DOHH2 (cell line): ENCODE measurements at regions not wholly inside any gene's neighbourhood (a gene's known extent, or its start where the extent isn't known, plus 50 kb on each side); places are given as distances from the start of the nearest gene placed in this dataset.

Experiments
- H3F3A ChIP-seq: fragments of 200-600 bp; sonication (generic), shearing (Covaris generic); 2 replicates; pipeline ENCODE4 v1.6.0; 2016; ENCODE audit warnings: antibody characterized with exemption, mild to moderate bottlenecking; ENCODE audit not compliant: control insufficient read depth, insufficient read depth
- H3K27ac ChIP-seq: fragments of 200-600 bp; sonication (generic); 2 replicates; pipeline ENCODE4 v1.5.1; 2014; ENCODE audit warnings: low read depth, mild to moderate bottlenecking, low read length, moderate library complexity
- H3K27me3 ChIP-seq: fragments of 200-600 bp; sonication (generic); 2 replicates; pipeline ENCODE4 v1.6.1; 2014; ENCODE audit warnings: mild to moderate bottlenecking, low read length, mixed read lengths; ENCODE audit not compliant: control insufficient read depth
- H3K36me3 ChIP-seq: fragments of 200-600 bp; sonication (generic); 2 replicates; pipeline ENCODE4 v1.6.1; 2014; ENCODE audit warnings: mild to moderate bottlenecking, low read length, moderate library complexity, mixed read lengths; ENCODE audit not compliant: control insufficient read depth
- H3K4me1 ChIP-seq: fragments of 200-600 bp; sonication (generic); 2 replicates; pipeline ENCODE4 v1.6.1; 2014; ENCODE audit warnings: mild to moderate bottlenecking, low read length, mixed read lengths; ENCODE audit not compliant: control insufficient read depth
- H3K4me2 ChIP-seq: fragments of 200-600 bp; sonication (generic); 2 replicates; pipeline ENCODE4 v1.6.0; 2014; ENCODE audit warnings: mild to moderate bottlenecking, low read length, moderate library complexity
- H3K4me3 ChIP-seq: fragments of 200-600 bp; sonication (generic); 2 replicates; pipeline ENCODE4 v1.5.1; 2014; ENCODE audit warnings: mild to moderate bottlenecking, low read length, mixed read lengths
- H3K79me2 ChIP-seq: fragments of 200-600 bp; sonication (generic); 2 replicates; pipeline ENCODE4 v1.6.1; 2014; ENCODE audit warnings: mild to moderate bottlenecking, low read length, mixed read lengths; ENCODE audit not compliant: control insufficient read depth
- H3K9me2 ChIP-seq: fragments of 200-600 bp; sonication (generic); replicated peaks from 2 replicates; pipeline ENCODE4 v1.6.1; 2014; ENCODE audit warnings: mild to moderate bottlenecking, low read length, mixed read lengths; ENCODE audit not compliant: control insufficient read depth
- H3K9me3 ChIP-seq: fragments of 200-600 bp; sonication (generic); 2 replicates; pipeline ENCODE4 v1.6.1; 2014; ENCODE audit warnings: antibody characterized with exemption, low read length, mixed read lengths; ENCODE audit not compliant: control insufficient read depth, insufficient read depth
- H4K20me1 ChIP-seq: fragments of 200-600 bp; sonication (generic); 2 replicates; pipeline ENCODE4 v1.6.0; 2014; ENCODE audit warnings: low read depth, mild to moderate bottlenecking, antibody characterized with exemption, low read length, moderate library complexity; ENCODE audit not compliant: control insufficient read depth, insufficient read depth
- CTCF ChIP-seq: fragments of 200-600 bp; sonication (generic); IDR thresholded peaks from one replicate; pipeline ENCODE4 v1.5.1; 2014; ENCODE audit warnings: antibody characterized with exemption, mild to moderate bottlenecking, low read depth, low read length; ENCODE audit not compliant: poor library complexity, severe bottlenecking
- EZH2phosphoT487 ChIP-seq: fragments of 200-600 bp; sonication (generic); IDR thresholded peaks from 2 replicates; pipeline ENCODE4 v1.6.1; 2017; ENCODE audit warnings: borderline replicate concordance, mild to moderate bottlenecking, antibody characterized with exemption, low read length, moderate library complexity, mixed read lengths

- Histone ChIP-seq H3K27ac (no peak overlapping the region), H3K4me3 (no peak overlapping the region), H3K9me2 (no peaks in the 10 kb centered on the region), H4K20me1 (no peaks in the 10 kb centered on the region), H3K36me3 (no peaks in the 10 kb centered on the region), H3K4me1 (no peaks in the 10 kb centered on the region), H3K4me2 (no peak overlapping the region), H3K27me3 (no peaks in the 10 kb centered on the region), H3K9me3 (no peaks in the 10 kb centered on the region), H3K79me2 (no peaks in the 10 kb centered on the region), H3F3A (no peaks in the 10 kb centered on the region)
- TF ChIP-seq EZH2phosphoT487: no peak
- no peak for TF ChIP-seq CTCF
These were observed 548.7 kb upstream of the MAP3K7 start for GRCh38 chr6:91135406-91136103.

GRCh38 chr6:91132461-91132860 is 545.6 kb upstream of the MAP3K7 start:
- H4K20me1 ChIP-seq: no peaks in the 10 kb centered on the region
- H3K79me2 ChIP-seq: no peaks in the 10 kb centered on the region
- H3K27ac ChIP-seq: no peak overlapping the region
- no peaks in the 10 kb centered on the region for H3K4me1 ChIP-seq
- no peaks in the 10 kb centered on the region for H3K36me3 ChIP-seq
- no peaks in the 10 kb centered on the region for H3K9me2 ChIP-seq
- H3F3A ChIP-seq: no peaks in the 10 kb centered on the region
- H3K4me2 ChIP-seq: no peak overlapping the region
- TF ChIP-seq EZH2phosphoT487: no peak
- no peak for TF ChIP-seq CTCF
- H3K9me3 ChIP-seq: no peaks in the 10 kb centered on the region
- no peaks in the 10 kb centered on the region for H3K27me3 ChIP-seq
- H3K4me3 ChIP-seq: no peak overlapping the region

GRCh38 chr6:91130126-91130525 is 543.3 kb upstream of the MAP3K7 start:
- Histone ChIP-seq H3K9me3 (no peaks in the 10 kb centered on the region), H3K9me2 (no peaks in the 10 kb centered on the region), H3K36me3 (no peaks in the 10 kb centered on the region), H3K4me3 (no peak overlapping the region), H4K20me1 (no peaks in the 10 kb centered on the region), H3K27ac (no peak overlapping the region), H3K27me3 (no peaks in the 10 kb centered on the region), H3K79me2 (no peaks in the 10 kb centered on the region), H3K4me2 (no peak overlapping the region), H3F3A (no peaks in the 10 kb centered on the region), H3K4me1 (no peaks in the 10 kb centered on the region)
- TF ChIP-seq CTCF: no peak
- no peak for TF ChIP-seq EZH2phosphoT487
